OCI-LY7 (cell line): ENCODE measurements at regions not wholly inside any gene's neighbourhood (a gene's known extent, or its start where the extent isn't known, plus 50 kb on each side); places are given as distances from the start of the nearest gene placed in this dataset.

Experiments used
- EZH2phosphoT487 ChIP-seq: fragments of 200-600 bp; sonication (generic); IDR thresholded peaks from 2 replicates; pipeline ENCODE4 v1.6.1; 2018; ENCODE audit warnings: low read depth, borderline replicate concordance, mild to moderate bottlenecking, mixed run types, antibody characterized with exemption, low read length, moderate library complexity, mixed read lengths
- TF ChIP-seq, protein P1 (sequence below): fragments of 200-600 bp; sonication (generic); conservative IDR thresholded peaks from 2 replicates; pipeline ENCODE4 v1.5.1; 2014; ENCODE audit warnings: mild to moderate bottlenecking, antibody characterized with exemption, low read length, moderate library complexity, mixed read lengths

DNA sequence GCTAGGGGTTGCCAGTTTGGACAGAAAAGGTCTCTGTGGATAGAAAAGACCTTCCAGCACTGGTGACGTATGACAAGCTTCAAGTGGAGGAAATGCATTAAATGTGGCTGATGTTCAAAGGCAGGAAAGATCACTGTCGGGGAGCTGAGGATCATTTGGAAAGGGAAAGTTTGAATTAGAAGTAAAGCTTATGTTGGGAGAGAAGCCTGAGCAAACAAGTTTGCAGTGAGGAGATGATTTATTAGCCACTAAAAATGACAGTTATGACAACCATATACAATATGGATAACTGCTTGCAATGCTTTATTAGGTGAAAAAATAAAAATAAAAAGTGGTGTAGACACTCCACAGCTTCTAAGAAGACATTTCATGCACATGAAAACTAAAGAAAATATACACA is 135.3 kb upstream of the HS3ST1 start:
- TF ChIP-seq, protein P1, sequence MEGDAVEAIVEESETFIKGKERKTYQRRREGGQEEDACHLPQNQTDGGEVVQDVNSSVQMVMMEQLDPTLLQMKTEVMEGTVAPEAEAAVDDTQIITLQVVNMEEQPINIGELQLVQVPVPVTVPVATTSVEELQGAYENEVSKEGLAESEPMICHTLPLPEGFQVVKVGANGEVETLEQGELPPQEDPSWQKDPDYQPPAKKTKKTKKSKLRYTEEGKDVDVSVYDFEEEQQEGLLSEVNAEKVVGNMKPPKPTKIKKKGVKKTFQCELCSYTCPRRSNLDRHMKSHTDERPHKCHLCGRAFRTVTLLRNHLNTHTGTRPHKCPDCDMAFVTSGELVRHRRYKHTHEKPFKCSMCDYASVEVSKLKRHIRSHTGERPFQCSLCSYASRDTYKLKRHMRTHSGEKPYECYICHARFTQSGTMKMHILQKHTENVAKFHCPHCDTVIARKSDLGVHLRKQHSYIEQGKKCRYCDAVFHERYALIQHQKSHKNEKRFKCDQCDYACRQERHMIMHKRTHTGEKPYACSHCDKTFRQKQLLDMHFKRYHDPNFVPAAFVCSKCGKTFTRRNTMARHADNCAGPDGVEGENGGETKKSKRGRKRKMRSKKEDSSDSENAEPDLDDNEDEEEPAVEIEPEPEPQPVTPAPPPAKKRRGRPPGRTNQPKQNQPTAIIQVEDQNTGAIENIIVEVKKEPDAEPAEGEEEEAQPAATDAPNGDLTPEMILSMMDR: no peak
- TF ChIP-seq EZH2phosphoT487: no peak
